ENCODE measurements at regions not wholly inside any gene's neighbourhood (a gene's known extent, or its start where the extent isn't known, plus 50 kb on each side); places are given as distances from the start of the nearest gene placed in this dataset.
"Not testable (repeated sequence)": the region's sequence is repeated elsewhere in the genome, so short reads cannot be mapped to it uniquely, and the experiment has no call there.

GRCh38 chr9:64015136-64015535 lies 1269.9 kb downstream of the FOXD4L5 start:
- DNase-seq (ENCODE audit: low spot score in 2 of 2) = no peak
- WGBS, 2 donors = 73 to 79% methylated on average over 17 of the region's 17 CpGs
- TF ChIP-seq, protein P1, sequence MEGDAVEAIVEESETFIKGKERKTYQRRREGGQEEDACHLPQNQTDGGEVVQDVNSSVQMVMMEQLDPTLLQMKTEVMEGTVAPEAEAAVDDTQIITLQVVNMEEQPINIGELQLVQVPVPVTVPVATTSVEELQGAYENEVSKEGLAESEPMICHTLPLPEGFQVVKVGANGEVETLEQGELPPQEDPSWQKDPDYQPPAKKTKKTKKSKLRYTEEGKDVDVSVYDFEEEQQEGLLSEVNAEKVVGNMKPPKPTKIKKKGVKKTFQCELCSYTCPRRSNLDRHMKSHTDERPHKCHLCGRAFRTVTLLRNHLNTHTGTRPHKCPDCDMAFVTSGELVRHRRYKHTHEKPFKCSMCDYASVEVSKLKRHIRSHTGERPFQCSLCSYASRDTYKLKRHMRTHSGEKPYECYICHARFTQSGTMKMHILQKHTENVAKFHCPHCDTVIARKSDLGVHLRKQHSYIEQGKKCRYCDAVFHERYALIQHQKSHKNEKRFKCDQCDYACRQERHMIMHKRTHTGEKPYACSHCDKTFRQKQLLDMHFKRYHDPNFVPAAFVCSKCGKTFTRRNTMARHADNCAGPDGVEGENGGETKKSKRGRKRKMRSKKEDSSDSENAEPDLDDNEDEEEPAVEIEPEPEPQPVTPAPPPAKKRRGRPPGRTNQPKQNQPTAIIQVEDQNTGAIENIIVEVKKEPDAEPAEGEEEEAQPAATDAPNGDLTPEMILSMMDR (IDR thresholded peaks at IDR 0.05) = no peak
- TF ChIP-seq POLR2A (IDR thresholded peaks at IDR 0.05) = no peak
- H3K4me3 ChIP-seq (ENCODE audit: low read depth, poor library complexity, severe bottlenecking) = no peak overlapping the region
- intact Hi-C loops (cut with DNase I; ENCODE audit: low total_unique reads) = no loop called here

GRCh38 chr9:64014386-64015091 lies 1270.5 kb downstream of the FOXD4L5 start:
- DNase-seq (ENCODE audit: low spot score in 2 of 2); H3K4me3 ChIP-seq (ENCODE audit: low read depth, poor library complexity, severe bottlenecking); intact Hi-C loops (cut with DNase I; ENCODE audit: low total_unique reads): not testable (repeated sequence)
- WGBS, 2 donors = 77 to 78% methylated on average over 27 to 32 of the region's 32 CpGs

DNA sequence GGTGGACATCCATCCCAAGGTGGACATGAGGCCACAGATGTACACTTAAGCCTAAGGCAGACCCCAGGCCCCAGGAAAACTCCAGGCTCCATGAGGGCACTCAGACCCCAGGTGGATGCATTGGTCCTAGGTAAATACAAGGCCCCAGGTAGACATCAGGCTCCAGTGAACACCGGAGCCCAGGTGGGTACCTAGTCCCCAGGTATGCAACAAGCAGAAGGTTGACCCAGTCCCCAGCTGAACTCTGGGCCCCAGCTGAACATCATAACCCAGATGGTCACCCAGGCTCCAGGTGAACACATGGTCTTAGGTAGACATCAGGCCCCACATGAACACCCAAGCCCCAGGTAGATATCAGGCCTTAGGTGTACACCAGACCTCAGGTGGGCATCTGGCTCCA lies 1271.9 kb downstream of the FOXD4L5 start:
- WGBS, 2 donors = 95 to 100% methylated on average over 1 of the region's 1 CpG
- intact Hi-C loops (cut with DNase I; ENCODE audit: low total_unique reads); H3K4me3 ChIP-seq (ENCODE audit: low read depth, poor library complexity, severe bottlenecking): not testable (repeated sequence)
- peak in 1 of 2 donors; percentile 53 for DNase-seq (ENCODE audit: low spot score in 2 of 2)

- DNase-seq (ENCODE audit: low spot score in 2 of 2) = peak in 1 of 2 donors; percentile 56
- WGBS, 2 donors = 78% methylated on average over 3 of the region's 3 CpGs; no CpG with 5 or more reads in 1 of the 2 donors
- H3K4me3 ChIP-seq (ENCODE audit: low read depth, poor library complexity, severe bottlenecking); intact Hi-C loops (cut with DNase I; ENCODE audit: low total_unique reads): not testable (repeated sequence)
Measured at GRCh38 chr9:64012014-64012413, 1273.0 kb downstream of the FOXD4L5 start.

- 69 to 78% methylated on average over 6 to 18 of the region's 23 CpGs for WGBS, 2 donors
- H3K4me3 ChIP-seq (ENCODE audit: low read depth, poor library complexity, severe bottlenecking); intact Hi-C loops (cut with DNase I; ENCODE audit: low total_unique reads); DNase-seq (ENCODE audit: low spot score in 2 of 2): not testable (repeated sequence)
Measured at GRCh38 chr9:63979741-63980140, 1305.3 kb downstream of the FOXD4L5 start.
